ENCODE measurements at regions not wholly inside any gene's neighbourhood (a gene's known extent, or its start where the extent isn't known, plus 50 kb on each side); places are given as distances from the start of the nearest gene placed in this dataset.

GRCh38 chr5:173472164-173472563 is 143.9 kb upstream of the STC2 start:
- H3K4me3 ChIP-seq = no peak overlapping the region
- TF ChIP-seq POLR2A (IDR thresholded peaks at IDR 0.05) = no peak
- TF ChIP-seq, protein P1, sequence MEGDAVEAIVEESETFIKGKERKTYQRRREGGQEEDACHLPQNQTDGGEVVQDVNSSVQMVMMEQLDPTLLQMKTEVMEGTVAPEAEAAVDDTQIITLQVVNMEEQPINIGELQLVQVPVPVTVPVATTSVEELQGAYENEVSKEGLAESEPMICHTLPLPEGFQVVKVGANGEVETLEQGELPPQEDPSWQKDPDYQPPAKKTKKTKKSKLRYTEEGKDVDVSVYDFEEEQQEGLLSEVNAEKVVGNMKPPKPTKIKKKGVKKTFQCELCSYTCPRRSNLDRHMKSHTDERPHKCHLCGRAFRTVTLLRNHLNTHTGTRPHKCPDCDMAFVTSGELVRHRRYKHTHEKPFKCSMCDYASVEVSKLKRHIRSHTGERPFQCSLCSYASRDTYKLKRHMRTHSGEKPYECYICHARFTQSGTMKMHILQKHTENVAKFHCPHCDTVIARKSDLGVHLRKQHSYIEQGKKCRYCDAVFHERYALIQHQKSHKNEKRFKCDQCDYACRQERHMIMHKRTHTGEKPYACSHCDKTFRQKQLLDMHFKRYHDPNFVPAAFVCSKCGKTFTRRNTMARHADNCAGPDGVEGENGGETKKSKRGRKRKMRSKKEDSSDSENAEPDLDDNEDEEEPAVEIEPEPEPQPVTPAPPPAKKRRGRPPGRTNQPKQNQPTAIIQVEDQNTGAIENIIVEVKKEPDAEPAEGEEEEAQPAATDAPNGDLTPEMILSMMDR (IDR thresholded peaks at IDR 0.05) = no peak
- peaks cover 0 to 5% (median 0%) of the 10 kb centered on the region in 4 donors for H3K4me1 ChIP-seq
- no peaks in the 10 kb centered on the region for H3K36me3 ChIP-seq
- H3K27ac ChIP-seq = peak overlapping the region in 1 of 4 donors; percentile 63
- DNase-seq = peak in 1 of 3 donors; percentile 55
- H3K27me3 ChIP-seq = no peaks in the 10 kb centered on the region
- no peaks in the 10 kb centered on the region for H3K9me3 ChIP-seq

- Histone ChIP-seq H3K4me1 (peaks cover 0 to 5% (median 0%) of the 10 kb centered on the region in 4 donors), H3K27me3 (no peaks in the 10 kb centered on the region), H3K27ac (no peak overlapping the region), H3K36me3 (no peaks in the 10 kb centered on the region), H3K4me3 (no peak overlapping the region), H3K9me3 (no peaks in the 10 kb centered on the region)
- no peak for TF ChIP-seq POLR2A (IDR thresholded peaks at IDR 0.05)
- TF ChIP-seq, protein P1 (IDR thresholded peaks at IDR 0.05) = no peak
- DNase-seq = no peak
These were observed 140.6 kb upstream of the STC2 start for GRCh38 chr5:173468821-173469251.

GRCh38 chr5:173466227-173466626 is 138.0 kb upstream of the STC2 start:
- Histone ChIP-seq H3K4me3 (no peak overlapping the region), H3K27me3 (no peaks in the 10 kb centered on the region), H3K4me1 (no peaks in the 10 kb centered on the region), H3K36me3 (no peaks in the 10 kb centered on the region), H3K9me3 (no peaks in the 10 kb centered on the region), H3K27ac (no peak overlapping the region)
- no peak for DNase-seq
- no peak for TF ChIP-seq POLR2A (IDR thresholded peaks at IDR 0.05)
- TF ChIP-seq, protein P1 (IDR thresholded peaks at IDR 0.05) = no peak

GRCh38 chr5:173464813-173465212 is 136.6 kb upstream of the STC2 start:
- Histone ChIP-seq H3K4me1 (no peaks in the 10 kb centered on the region), H3K27me3 (no peaks in the 10 kb centered on the region), H3K4me3 (no peak overlapping the region), H3K27ac (no peak overlapping the region), H3K9me3 (no peaks in the 10 kb centered on the region), H3K36me3 (no peaks in the 10 kb centered on the region)
- TF ChIP-seq, protein P1 (IDR thresholded peaks at IDR 0.05) = no peak
- TF ChIP-seq POLR2A (IDR thresholded peaks at IDR 0.05) = no peak
- DNase-seq = no peak

DNA sequence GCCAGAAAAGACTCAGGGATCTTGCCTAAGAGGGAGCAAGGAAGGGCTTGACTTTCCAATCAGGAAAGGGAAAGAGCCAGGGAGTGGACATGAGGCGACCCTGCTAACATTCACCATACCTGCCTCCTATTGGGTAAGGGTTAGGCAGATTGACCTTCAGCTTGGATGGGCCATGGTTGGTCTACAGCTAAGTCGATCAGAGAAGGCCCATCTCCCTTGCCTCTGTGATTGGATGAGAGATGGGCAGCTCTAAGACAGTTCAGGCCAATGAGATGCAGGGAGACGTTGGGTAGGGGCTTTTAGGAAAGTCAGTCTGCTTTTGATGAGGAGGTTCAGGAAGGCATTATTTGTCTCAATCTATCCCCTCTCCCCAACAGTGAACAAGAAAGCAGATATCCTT is 135.0 kb upstream of the STC2 start:
- H3K27me3 ChIP-seq = no peaks in the 10 kb centered on the region
- no peaks in the 10 kb centered on the region for H3K36me3 ChIP-seq
- no peaks in the 10 kb centered on the region for H3K9me3 ChIP-seq
- TF ChIP-seq POLR2A (IDR thresholded peaks at IDR 0.05) = no peak
- TF ChIP-seq, protein P1 (IDR thresholded peaks at IDR 0.05) = no peak
- no peak for DNase-seq
- no peak overlapping the region for H3K4me3 ChIP-seq
- H3K4me1 ChIP-seq = no peaks in the 10 kb centered on the region
- no peak overlapping the region for H3K27ac ChIP-seq
